GM12878 (cell line): ENCODE measurements at regions not wholly inside any gene's neighbourhood (a gene's known extent, or its start where the extent isn't known, plus 50 kb on each side); places are given as distances from the start of the nearest gene placed in this dataset.

Source experiments
- ATAC-seq: fragments of 200-7000 bp; cut with Tn5 transposase; 3 replicates; pipeline ENCODE4 v1.9.1; 2020; ENCODE audit warnings: mild to moderate bottlenecking, moderate library complexity
- BruUV-seq: library from RNA; stranded (reverse); fragments of 400-500 nt; replicated peaks from 2 replicates; lab custom pipeline; 2021; lab: Mats Ljungman, UMichigan
- CTCF ChIA-PET: fragments of 300-600 bp; sonication (Branson Sonifier 250); formaldehyde crosslinking; extraction: SDS; loops from one replicate; lab custom pipeline; 2021; ENCODE audit warnings: inconsistent platforms; lab: Yijun Ruan, JAX
- POLR2A ChIA-PET: fragments of 350-600 bp; formaldehyde crosslinking; extraction: SDS; loops from one replicate; lab custom pipeline; 2021; ENCODE audit warnings: inconsistent platforms; lab: Charles Lee
- RAD21 ChIA-PET: fragments of 300-600 bp; sonication (Branson Sonifier 250); formaldehyde crosslinking; loops from one replicate; lab custom pipeline; 2023; ENCODE audit warnings: antibody characterized with exemption; ENCODE audit not compliant: unreplicated experiment; lab: Charles Lee
- SMC1A ChIA-PET: fragments of 300-600 bp; sonication (Branson Sonifier 250); formaldehyde crosslinking; loops from one replicate; lab custom pipeline; 2023; ENCODE audit not compliant: unreplicated experiment, uncharacterized antibody; lab: Charles Lee
- DNase-seq: peaks from one replicate; pipeline ENCODE4 v3.0.0-alpha.2; 2011; ENCODE audit warnings: low read depth, low spot score
- FAIRE-seq: peaks from 3 replicates; lab custom pipeline; 2011; peaks lifted over from hg19 to GRCh38; lab: Jason Lieb, UNC
- H2AFZ ChIP-seq: 2 replicates; pipeline ENCODE4 v1.6.0; 2011; ENCODE audit warnings: low read depth, low read length, control low read depth; ENCODE audit not compliant: control insufficient read depth
- H3K27ac ChIP-seq: 2 replicates; pipeline ENCODE4 v1.5.1; 2011; ENCODE audit warnings: control low read depth; ENCODE audit not compliant: control insufficient read depth, insufficient read depth
- H3K27me3 ChIP-seq, 2 experiments: replicated peaks in 1 of 2; 2 replicates each; pipeline versions ENCODE4 v1.6.0 to v1.6.1; 2011; ENCODE audit warnings: low read length in 1 of 2; ENCODE audit not compliant: control insufficient read depth in 2 of 2, insufficient read depth in 2 of 2
- H3K36me3 ChIP-seq, 2 experiments: 2 replicates each; pipeline ENCODE4 v1.5.1; 2011; ENCODE audit warnings: low read length in 1 of 2; ENCODE audit not compliant: control insufficient read depth in 2 of 2, insufficient read depth in 2 of 2
- H3K4me1 ChIP-seq: 2 replicates; pipeline ENCODE4 v1.6.1; 2011; ENCODE audit warnings: mild to moderate bottlenecking, low read length, moderate library complexity, mixed read lengths; ENCODE audit not compliant: control insufficient read depth, insufficient read depth
- H3K4me2 ChIP-seq: 2 replicates; pipeline ENCODE4 v1.6.0; 2011; ENCODE audit warnings: control low read depth; ENCODE audit not compliant: control insufficient read depth, insufficient read depth
- H3K4me3 ChIP-seq: fragments of 200-600 bp; sonication (generic); 2 replicates; pipeline ENCODE4 v1.5.1; 2016
- H3K79me2 ChIP-seq: 2 replicates; pipeline ENCODE4 v1.6.0; 2011; ENCODE audit warnings: low read length; ENCODE audit not compliant: control insufficient read depth, insufficient read depth
- H3K9ac ChIP-seq: 2 replicates; pipeline ENCODE4 v1.8.0; 2011; ENCODE audit warnings: low read length, control low read depth, mixed read lengths; ENCODE audit not compliant: control insufficient read depth, insufficient read depth
- H3K9me3 ChIP-seq: replicated peaks from 3 replicates; pipeline ENCODE4 v1.5.1; 2011; ENCODE audit warnings: mild to moderate bottlenecking, low read length; ENCODE audit not compliant: control insufficient read depth, insufficient read depth
- H4K20me1 ChIP-seq: 2 replicates; pipeline ENCODE4 v1.6.0; 2011; ENCODE audit not compliant: control insufficient read depth, insufficient read depth
- BHLHE40 ChIP-seq, 2 experiments: fragments of 450-650 bp in 1 of 2; IDR thresholded peaks; 2 replicates each; pipeline ENCODE4 v1.6.1; 2011 to 2017; ENCODE audit warnings: low read depth in 2 of 2, borderline replicate concordance in 1 of 2, improper control_type of control experiment in 1 of 2, low read length in 1 of 2, mild to moderate bottlenecking in 1 of 2
- NFYB ChIP-seq: IDR thresholded peaks from 2 replicates; pipeline ENCODE4 v1.6.1; 2011; ENCODE audit warnings: low read depth, mild to moderate bottlenecking, low read length, improper control_type of control experiment, moderate library complexity; ENCODE audit not compliant: insufficient read depth
- NR2C2 ChIP-seq: IDR thresholded peaks from 2 replicates; pipeline ENCODE4 v1.6.1; 2011; ENCODE audit warnings: borderline replicate concordance, low read depth; ENCODE audit not compliant: control insufficient read depth, insufficient read length
- PKNOX1 ChIP-seq: fragments of 450-650 bp; IDR thresholded peaks from 2 replicates; pipeline ENCODE4 v1.6.1; 2016; ENCODE audit warnings: mild to moderate bottlenecking
- SIN3A ChIP-seq: IDR thresholded peaks from 2 replicates; pipeline ENCODE4 v1.6.1; 2012; ENCODE audit warnings: low read depth, low read length, improper control_type of control experiment
- SMARCA5 ChIP-seq: fragments of 450-650 bp; IDR thresholded peaks from 2 replicates; pipeline ENCODE4 v1.6.1; 2017; ENCODE audit warnings: mild to moderate bottlenecking
- TAF1 ChIP-seq: IDR thresholded peaks from 2 replicates; pipeline ENCODE4 v1.6.1; 2011; ENCODE audit warnings: mild to moderate bottlenecking, low read depth, low read length, borderline replicate concordance
- ZNF217 ChIP-seq: fragments of 450-650 bp; IDR thresholded peaks from 2 replicates; pipeline ENCODE4 v1.6.1; 2017; ENCODE audit warnings: antibody characterized with exemption, mild to moderate bottlenecking
- ZNF622 ChIP-seq: fragments of 450-650 bp; IDR thresholded peaks from 2 replicates; pipeline ENCODE4 v1.6.1; 2017; ENCODE audit warnings: mild to moderate bottlenecking, inconsistent platforms
- WGBS: methylation state at CpG from one replicate; pipeline ENCODE4 v1.1.6; 2016; ENCODE audit warnings: low lambda C conversion rate; ENCODE audit not compliant: insufficient replicate concordance, insufficient coverage; ENCODE audit errors: missing lambda C conversion rate; 5-methylcytosine and 5-hydroxymethylcytosine counted together
- in situ Hi-C: fragments of 300-500 bp; cut with MboI; formaldehyde crosslinking; loops from 9 replicates; pipeline ENCODE4 v1.14.3; 2018; ENCODE audit warnings: mixed read lengths
- intact Hi-C: fragments of 100-400 bp; cut with micrococcal nuclease; formaldehyde crosslinking; loops from one replicate; pipeline ENCODE4 v1.14.2; 2022; ENCODE audit not compliant: unreplicated experiment
- TF ChIP-seq, protein P1 (sequence below): IDR thresholded peaks from 2 replicates; pipeline ENCODE4 v1.6.1; 2012; ENCODE audit warnings: low read depth, low read length, improper control_type of control experiment
- TF ChIP-seq, protein P2 (sequence below): IDR thresholded peaks from 2 replicates; pipeline ENCODE4 v1.6.1; 2012; ENCODE audit warnings: mild to moderate bottlenecking, low read depth, low read length

- Histone ChIP-seq H2AFZ (no peak overlapping the region), H3K4me2 (no peak overlapping the region), H4K20me1 (no peaks in the 10 kb centered on the region), H3K79me2 (no peaks in the 10 kb centered on the region), H3K27ac (no peak overlapping the region), H3K9me3 (no peaks in the 10 kb centered on the region; the same call in 2 of the 3 replicates), H3K4me3 (no peak overlapping the region), H3K27me3 (no peaks in the 10 kb centered on the region), H3K4me1 (peaks cover 14% of the 10 kb centered on the region), H3K36me3 (no peaks in the 10 kb centered on the region), H3K9ac (no peak overlapping the region)
- no peak for ATAC-seq
- intact Hi-C loops (no loop called here), in situ Hi-C loops (no loop called here)
- FAIRE-seq: no peak
- BruUV-seq: no TSS peak
- no peak for DNase-seq
- SMC1A ChIA-PET: no interaction called here
- TF ChIP-seq PKNOX1 (no peak), ZNF217 (no peak), NFYB (no peak), NR2C2 (no peak), TAF1 (no peak), SMARCA5 (no peak), BHLHE40 (IDR thresholded peaks at IDR 0.05; ENCODE audit: borderline replicate concordance in 1 of 2, low read depth in 2 of 2, low read length in 1 of 2) (no peak), ZNF622 (no peak), SIN3A (no peak)
- TF ChIP-seq, protein P1, sequence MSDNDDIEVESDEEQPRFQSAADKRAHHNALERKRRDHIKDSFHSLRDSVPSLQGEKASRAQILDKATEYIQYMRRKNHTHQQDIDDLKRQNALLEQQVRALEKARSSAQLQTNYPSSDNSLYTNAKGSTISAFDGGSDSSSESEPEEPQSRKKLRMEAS: no peak
- TF ChIP-seq, protein P2, sequence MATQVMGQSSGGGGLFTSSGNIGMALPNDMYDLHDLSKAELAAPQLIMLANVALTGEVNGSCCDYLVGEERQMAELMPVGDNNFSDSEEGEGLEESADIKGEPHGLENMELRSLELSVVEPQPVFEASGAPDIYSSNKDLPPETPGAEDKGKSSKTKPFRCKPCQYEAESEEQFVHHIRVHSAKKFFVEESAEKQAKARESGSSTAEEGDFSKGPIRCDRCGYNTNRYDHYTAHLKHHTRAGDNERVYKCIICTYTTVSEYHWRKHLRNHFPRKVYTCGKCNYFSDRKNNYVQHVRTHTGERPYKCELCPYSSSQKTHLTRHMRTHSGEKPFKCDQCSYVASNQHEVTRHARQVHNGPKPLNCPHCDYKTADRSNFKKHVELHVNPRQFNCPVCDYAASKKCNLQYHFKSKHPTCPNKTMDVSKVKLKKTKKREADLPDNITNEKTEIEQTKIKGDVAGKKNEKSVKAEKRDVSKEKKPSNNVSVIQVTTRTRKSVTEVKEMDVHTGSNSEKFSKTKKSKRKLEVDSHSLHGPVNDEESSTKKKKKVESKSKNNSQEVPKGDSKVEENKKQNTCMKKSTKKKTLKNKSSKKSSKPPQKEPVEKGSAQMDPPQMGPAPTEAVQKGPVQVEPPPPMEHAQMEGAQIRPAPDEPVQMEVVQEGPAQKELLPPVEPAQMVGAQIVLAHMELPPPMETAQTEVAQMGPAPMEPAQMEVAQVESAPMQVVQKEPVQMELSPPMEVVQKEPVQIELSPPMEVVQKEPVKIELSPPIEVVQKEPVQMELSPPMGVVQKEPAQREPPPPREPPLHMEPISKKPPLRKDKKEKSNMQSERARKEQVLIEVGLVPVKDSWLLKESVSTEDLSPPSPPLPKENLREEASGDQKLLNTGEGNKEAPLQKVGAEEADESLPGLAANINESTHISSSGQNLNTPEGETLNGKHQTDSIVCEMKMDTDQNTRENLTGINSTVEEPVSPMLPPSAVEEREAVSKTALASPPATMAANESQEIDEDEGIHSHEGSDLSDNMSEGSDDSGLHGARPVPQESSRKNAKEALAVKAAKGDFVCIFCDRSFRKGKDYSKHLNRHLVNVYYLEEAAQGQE: no peak
- POLR2A ChIA-PET: no interaction called here
- RAD21 ChIA-PET: no interaction called here
- CTCF ChIA-PET: no interaction called here
- 43% methylated on average over 1 of the region's 1 CpG for WGBS
Measured at GRCh38 chr21:35220301-35220700, 171.2 kb upstream of the RUNX1 start.
